Mesenchymal stem cell (in vitro differentiated cells and primary cell): ENCODE measurements at regions not wholly inside any gene's neighbourhood (a gene's known extent, or its start where the extent isn't known, plus 50 kb on each side); places are given as distances from the start of the nearest gene placed in this dataset.

ENCODE experiments used
- DNase-seq: peaks from one replicate; pipeline ENCODE4 v3.0.0-alpha.2; 2013
- H2AFZ ChIP-seq: one replicate; pipeline ENCODE4 v1.6.1; 2013; ENCODE audit warnings: low read depth, mild to moderate bottlenecking, control low read depth, inconsistent platforms, low read length, moderate library complexity
- H2AK5ac ChIP-seq: 2 replicates; pipeline ENCODE4 v1.6.1; 2013; ENCODE audit warnings: low read length, moderate library complexity, mild to moderate bottlenecking, inconsistent platforms; ENCODE audit not compliant: severe bottlenecking
- H2BK120ac ChIP-seq: one replicate; pipeline ENCODE4 v1.6.1; 2013; ENCODE audit warnings: low read depth, mild to moderate bottlenecking, inconsistent platforms, low read length, moderate library complexity
- H2BK12ac ChIP-seq, 2 experiments: one replicate each; pipeline ENCODE4 v1.6.1; 2013; ENCODE audit warnings: inconsistent platforms in 2 of 2, low read length in 2 of 2, mild to moderate bottlenecking in 2 of 2, moderate library complexity in 2 of 2, control low read depth in 1 of 2
- H2BK15ac ChIP-seq: one replicate; pipeline ENCODE4 v1.6.1; 2013; ENCODE audit warnings: mild to moderate bottlenecking, low read depth, inconsistent platforms; ENCODE audit not compliant: poor library complexity, severe bottlenecking
- H2BK5ac ChIP-seq: 2 replicates; pipeline ENCODE4 v1.6.1; 2013; ENCODE audit warnings: low read depth, mild to moderate bottlenecking, low read length, control low read depth, inconsistent platforms; ENCODE audit not compliant: poor library complexity, severe bottlenecking
- H3K14ac ChIP-seq, 2 experiments: one replicate each; pipeline ENCODE4 v1.6.1; 2013; ENCODE audit warnings: inconsistent platforms in 2 of 2, low read length in 2 of 2, control low read depth in 1 of 2, mild to moderate bottlenecking in 1 of 2, moderate library complexity in 1 of 2
- H3K18ac ChIP-seq, 2 experiments: one replicate each; pipeline ENCODE4 v1.6.1; 2013; ENCODE audit warnings: inconsistent platforms in 2 of 2, low read length in 2 of 2, control low read depth in 1 of 2, low read depth in 1 of 2, mild to moderate bottlenecking in 1 of 2
- H3K23ac ChIP-seq, 2 experiments: one replicate each; pipeline ENCODE4 v1.6.1; 2013; ENCODE audit warnings: inconsistent platforms in 2 of 2, low read length in 2 of 2, mild to moderate bottlenecking in 2 of 2, moderate library complexity in 2 of 2, control low read depth in 1 of 2
- H3K27ac ChIP-seq: 2 replicates; pipeline ENCODE4 v1.5.1; 2013; ENCODE audit warnings: mild to moderate bottlenecking, moderate library complexity, low read length, control low read depth, inconsistent platforms; ENCODE audit not compliant: poor library complexity, severe bottlenecking
- H3K27me3 ChIP-seq, 2 experiments: 2 replicates each; pipeline versions ENCODE4 v1.6.1 to v1.7.0; 2013; ENCODE audit warnings: low read length in 2 of 2, mild to moderate bottlenecking in 2 of 2, moderate library complexity in 2 of 2, control low read depth in 1 of 2, inconsistent platforms in 1 of 2; ENCODE audit not compliant: control insufficient read depth in 1 of 2, insufficient read depth in 1 of 2
- H3K36me3 ChIP-seq, 2 experiments: 2 replicates each; pipeline versions ENCODE4 v1.6.1 to v1.7.0; 2013; ENCODE audit warnings: low read length in 2 of 2, control low read depth in 1 of 2, inconsistent platforms in 1 of 2, low read depth in 1 of 2, mild to moderate bottlenecking in 1 of 2; ENCODE audit not compliant: insufficient read depth in 2 of 2, control insufficient read depth in 1 of 2
- H3K4ac ChIP-seq, 2 experiments: one replicate each; pipeline ENCODE4 v1.6.1; 2013; ENCODE audit warnings: inconsistent platforms in 2 of 2, low read length in 2 of 2, mild to moderate bottlenecking in 2 of 2, moderate library complexity in 2 of 2, control low read depth in 1 of 2, low read depth in 1 of 2
- H3K4me1 ChIP-seq: 2 replicates; pipeline ENCODE4 v1.6.1; 2013; ENCODE audit warnings: low read depth, low read length, control low read depth; ENCODE audit not compliant: control insufficient read depth, insufficient read depth
- H3K4me2 ChIP-seq: 2 replicates; pipeline ENCODE4 v1.6.1; 2013; ENCODE audit warnings: low read length, mild to moderate bottlenecking, inconsistent platforms; ENCODE audit not compliant: poor library complexity, severe bottlenecking
- H3K4me3 ChIP-seq, 2 experiments: 2 replicates each; pipeline versions ENCODE4 v1.5.1 to v1.7.0; 2013; ENCODE audit warnings: low read length in 2 of 2, mild to moderate bottlenecking in 2 of 2, control low read depth in 1 of 2, low read depth in 1 of 2; ENCODE audit not compliant: insufficient read depth in 1 of 2
- H3K79me1 ChIP-seq: replicated peaks from 2 replicates; pipeline ENCODE4 v1.6.1; 2013; ENCODE audit warnings: mild to moderate bottlenecking, control low read depth, low read length, inconsistent platforms; ENCODE audit not compliant: poor library complexity, severe bottlenecking
- H3K9ac ChIP-seq: 2 replicates; pipeline ENCODE4 v1.7.0; 2013; ENCODE audit warnings: mild to moderate bottlenecking, low read length, moderate library complexity
- H3K9me3 ChIP-seq: 2 replicates; pipeline ENCODE4 v1.7.0; 2013; ENCODE audit warnings: mild to moderate bottlenecking, low read length; ENCODE audit not compliant: control insufficient read depth
- H4K8ac ChIP-seq: one replicate; pipeline ENCODE4 v1.6.1; 2013; ENCODE audit warnings: inconsistent platforms, mild to moderate bottlenecking, low read length, moderate library complexity
- H4K91ac ChIP-seq: one replicate; pipeline ENCODE4 v1.6.1; 2013; ENCODE audit warnings: mild to moderate bottlenecking, low read length, inconsistent platforms
- WGBS: methylation state at CpG from one replicate; pipeline ENCODE4 v1.1.7; 2013; ENCODE audit warnings: mixed read lengths; 5-methylcytosine and 5-hydroxymethylcytosine counted together

DNA sequence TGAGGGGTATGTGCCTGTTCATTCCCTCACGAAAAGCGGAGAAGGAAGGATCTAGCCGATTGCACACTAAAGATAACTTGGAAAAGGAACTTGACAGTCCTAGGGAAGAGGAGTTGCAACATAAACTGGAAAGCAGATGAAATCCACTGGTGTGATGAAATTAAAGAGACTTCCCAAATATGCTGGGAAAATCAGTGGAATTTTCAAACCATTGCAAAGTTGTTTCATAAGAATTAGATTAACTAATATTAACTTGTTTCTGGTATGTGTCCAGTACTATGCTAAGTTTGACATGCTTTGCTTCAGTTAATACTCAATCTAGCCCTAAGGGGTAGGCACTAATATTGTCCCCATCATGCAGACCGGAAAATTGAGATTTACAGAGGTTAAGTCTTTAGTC, 222.7 kb downstream of the IKZF2 start:
- Histone ChIP-seq H3K18ac (no peak overlapping the region), H3K27me3 (no peaks in the 10 kb centered on the region), H3K36me3 (no peaks in the 10 kb centered on the region), H2BK5ac (no peak overlapping the region), H2BK15ac (no peak overlapping the region), H3K9ac (no peak overlapping the region), H2AK5ac (no peak overlapping the region), H3K4ac (no peak overlapping the region), H2BK120ac (no peak overlapping the region), H4K8ac (no peak overlapping the region), H3K79me1 (no peaks in the 10 kb centered on the region), H3K4me2 (no peak overlapping the region), H3K27ac (no peak overlapping the region), H4K91ac (no peak overlapping the region), H3K4me1 (no peaks in the 10 kb centered on the region), H2BK12ac (no peak overlapping the region), H3K23ac (no peak overlapping the region), H3K9me3 (peaks cover 4% of the 10 kb centered on the region), H3K4me3 (no peak overlapping the region), H3K14ac (no peak overlapping the region), H2AFZ (no peak overlapping the region)
- peak; percentile 23 for DNase-seq
- WGBS = 98% methylated on average over 4 of the region's 4 CpGs

DNA sequence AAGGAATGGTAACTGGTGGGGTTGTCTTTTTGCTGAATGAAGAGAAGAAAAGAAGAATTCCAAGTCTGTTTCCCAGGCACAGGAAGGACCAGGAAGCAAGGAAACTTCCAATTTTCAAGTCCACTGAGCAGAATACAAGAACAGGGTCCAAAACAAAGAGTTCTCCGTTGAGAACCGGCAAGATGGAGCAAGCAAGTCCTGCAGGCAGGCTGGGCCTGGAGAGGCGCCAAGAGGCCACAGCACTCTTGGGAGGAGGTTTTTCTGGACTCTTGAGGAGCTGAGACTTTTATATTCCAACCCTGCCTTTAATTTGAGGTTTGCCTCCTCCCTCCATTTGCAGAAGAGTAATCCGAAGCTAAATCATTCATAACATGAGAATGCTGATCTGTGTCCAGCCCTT, 224.5 kb downstream of the IKZF2 start:
- Histone ChIP-seq H4K91ac (no peak overlapping the region), H3K4ac (no peak overlapping the region), H3K9me3 (peaks cover 4% of the 10 kb centered on the region), H3K27ac (no peak overlapping the region), H3K27me3 (no peaks in the 10 kb centered on the region), H2BK12ac (no peak overlapping the region), H3K4me2 (no peak overlapping the region), H3K4me1 (no peaks in the 10 kb centered on the region), H3K79me1 (no peaks in the 10 kb centered on the region), H3K23ac (no peak overlapping the region), H2BK15ac (no peak overlapping the region), H3K18ac (no peak overlapping the region), H2AFZ (no peak overlapping the region), H3K36me3 (no peaks in the 10 kb centered on the region), H2BK120ac (no peak overlapping the region), H2BK5ac (no peak overlapping the region), H3K14ac (no peak overlapping the region), H4K8ac (no peak overlapping the region), H3K9ac (peak overlapping the region; percentile 23), H2AK5ac (no peak overlapping the region), H3K4me3 (no peak overlapping the region)
- WGBS = 94% methylated on average over 4 of the region's 4 CpGs
- DNase-seq = no peak

DNA sequence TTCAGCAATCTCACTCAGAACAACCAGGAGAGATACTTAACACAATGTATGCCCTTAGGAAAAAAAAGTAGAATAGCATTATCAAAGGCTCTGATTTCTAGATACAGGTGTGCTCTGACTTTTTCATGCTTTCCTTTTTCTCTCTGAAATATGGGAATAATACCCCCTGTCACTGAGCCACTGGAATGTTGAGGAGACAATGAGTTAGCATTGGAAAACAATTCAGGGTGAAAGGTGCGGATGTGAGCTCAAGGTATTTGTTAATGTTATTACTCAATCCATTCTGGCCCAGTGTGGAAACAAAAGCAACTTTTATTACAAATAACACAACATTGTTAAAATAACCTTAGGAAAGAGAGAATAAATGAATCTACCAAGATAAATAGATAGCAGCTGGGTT, 228.0 kb downstream of the IKZF2 start:
- Histone ChIP-seq H3K4ac (no peak overlapping the region), H3K18ac (no peak overlapping the region), H3K36me3 (no peaks in the 10 kb centered on the region), H2BK120ac (no peak overlapping the region), H3K4me1 (no peaks in the 10 kb centered on the region), H3K4me3 (no peak overlapping the region), H2AFZ (no peak overlapping the region), H4K91ac (no peak overlapping the region), H4K8ac (no peak overlapping the region), H3K9me3 (peaks cover 4% of the 10 kb centered on the region), H3K79me1 (no peaks in the 10 kb centered on the region), H3K14ac (no peak overlapping the region), H2BK5ac (no peak overlapping the region), H3K23ac (no peak overlapping the region), H3K27me3 (no peaks in the 10 kb centered on the region), H2BK12ac (no peak overlapping the region), H3K4me2 (no peak overlapping the region), H2BK15ac (no peak overlapping the region), H3K9ac (no peak overlapping the region), H3K27ac (no peak overlapping the region), H2AK5ac (no peak overlapping the region)
- no CpG with 5 or more reads among the region's 1 CpG for WGBS
- no peak for DNase-seq

DNA sequence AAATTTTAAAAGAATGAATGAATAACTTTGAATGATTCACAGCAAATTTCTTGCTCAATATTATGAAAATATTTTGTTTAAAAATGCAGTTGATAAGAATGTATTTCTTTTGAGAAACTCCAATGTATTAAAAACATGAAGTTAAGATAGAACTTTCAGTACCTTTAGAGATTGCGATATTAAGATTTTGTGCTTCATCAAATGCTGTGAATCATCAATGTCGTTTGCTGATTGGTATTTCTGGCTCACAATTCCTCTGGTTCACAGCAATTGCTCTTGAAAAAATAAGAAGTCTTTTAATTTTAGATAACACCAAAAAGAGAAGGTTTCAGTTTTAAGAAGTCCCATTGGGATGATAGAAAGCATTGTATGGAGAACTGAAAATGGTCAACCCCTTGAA, 228.7 kb downstream of the IKZF2 start:
- H3K4me2 ChIP-seq = no peak overlapping the region
- no peaks in the 10 kb centered on the region for H3K27me3 ChIP-seq
- peaks cover 4% of the 10 kb centered on the region for H3K9me3 ChIP-seq
- no peak overlapping the region for H2BK5ac ChIP-seq
- no peak overlapping the region for H2BK12ac ChIP-seq
- no peak overlapping the region for H2BK120ac ChIP-seq
- 95% methylated on average over 2 of the region's 2 CpGs for WGBS
- H3K18ac ChIP-seq = no peak overlapping the region
- no peak overlapping the region for H3K23ac ChIP-seq
- H3K14ac ChIP-seq = no peak overlapping the region
- H3K4me3 ChIP-seq = no peak overlapping the region
- H2BK15ac ChIP-seq = no peak overlapping the region
- no peaks in the 10 kb centered on the region for H3K4me1 ChIP-seq
- H3K79me1 ChIP-seq = no peaks in the 10 kb centered on the region
- no peak overlapping the region for H4K8ac ChIP-seq
- H3K4ac ChIP-seq = no peak overlapping the region
- H4K91ac ChIP-seq = no peak overlapping the region
- DNase-seq = no peak
- no peak overlapping the region for H2AK5ac ChIP-seq
- H3K27ac ChIP-seq = no peak overlapping the region
- H3K36me3 ChIP-seq = no peaks in the 10 kb centered on the region
- no peak overlapping the region for H3K9ac ChIP-seq
- H2AFZ ChIP-seq = no peak overlapping the region
